ENCODE measurements at regions not wholly inside any gene's neighbourhood (a gene's known extent, or its start where the extent isn't known, plus 50 kb on each side); places are given as distances from the start of the nearest gene placed in this dataset.

DNA sequence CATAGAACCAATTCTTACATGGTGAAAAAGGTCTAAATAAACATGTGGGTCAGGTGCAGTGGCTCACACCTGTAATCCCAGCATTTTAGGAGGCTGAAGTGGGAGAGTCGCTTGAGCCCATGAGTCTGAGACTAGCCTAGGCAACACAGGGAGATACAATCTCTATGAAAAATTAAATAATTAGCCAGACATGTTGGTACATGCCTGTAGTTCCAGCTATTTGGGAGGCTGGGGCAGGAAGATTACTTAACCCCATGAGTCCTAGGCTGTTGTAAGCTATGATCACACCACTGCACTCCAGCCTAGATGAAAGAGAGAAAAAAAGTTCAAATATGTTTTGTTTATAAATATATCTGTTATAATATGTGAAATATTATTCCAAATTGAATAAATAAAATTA is 643.6 kb downstream of the IPMK start:
- H3K4me3 ChIP-seq (ENCODE audit: control extremely low read depth in 1 of 5, extremely low read depth in 1 of 5, insufficient read depth in 1 of 5, low read depth in 2 of 5, low read length in 4 of 5) = no peak overlapping the region
- H3K9me3 Mint-ChIP-seq (ENCODE audit: insufficient read depth) = no peaks in the 10 kb centered on the region
- H3K4me3 Mint-ChIP-seq = no peak overlapping the region
- no peaks in the 10 kb centered on the region for H4K20me1 ChIP-seq (ENCODE audit: control insufficient read depth, insufficient read depth, low read length, poor library complexity, severe bottlenecking)
- no peak overlapping the region for H2AFZ ChIP-seq (ENCODE audit: insufficient read depth, low read depth, low read length, poor library complexity, severe bottlenecking)
- TF ChIP-seq, protein P1, sequence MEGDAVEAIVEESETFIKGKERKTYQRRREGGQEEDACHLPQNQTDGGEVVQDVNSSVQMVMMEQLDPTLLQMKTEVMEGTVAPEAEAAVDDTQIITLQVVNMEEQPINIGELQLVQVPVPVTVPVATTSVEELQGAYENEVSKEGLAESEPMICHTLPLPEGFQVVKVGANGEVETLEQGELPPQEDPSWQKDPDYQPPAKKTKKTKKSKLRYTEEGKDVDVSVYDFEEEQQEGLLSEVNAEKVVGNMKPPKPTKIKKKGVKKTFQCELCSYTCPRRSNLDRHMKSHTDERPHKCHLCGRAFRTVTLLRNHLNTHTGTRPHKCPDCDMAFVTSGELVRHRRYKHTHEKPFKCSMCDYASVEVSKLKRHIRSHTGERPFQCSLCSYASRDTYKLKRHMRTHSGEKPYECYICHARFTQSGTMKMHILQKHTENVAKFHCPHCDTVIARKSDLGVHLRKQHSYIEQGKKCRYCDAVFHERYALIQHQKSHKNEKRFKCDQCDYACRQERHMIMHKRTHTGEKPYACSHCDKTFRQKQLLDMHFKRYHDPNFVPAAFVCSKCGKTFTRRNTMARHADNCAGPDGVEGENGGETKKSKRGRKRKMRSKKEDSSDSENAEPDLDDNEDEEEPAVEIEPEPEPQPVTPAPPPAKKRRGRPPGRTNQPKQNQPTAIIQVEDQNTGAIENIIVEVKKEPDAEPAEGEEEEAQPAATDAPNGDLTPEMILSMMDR (IDR thresholded peaks at IDR 0.05) = no peak
- TF ChIP-seq EZH2 (IDR thresholded peaks at IDR 0.05; ENCODE audit: borderline replicate concordance, insufficient read depth, low read depth, low read length, poor library complexity, severe bottlenecking) = no peak
- no peak for ATAC-seq (ENCODE audit: low read depth)
- intact Hi-C loops (cut with micrococcal nuclease) = no loop called here
- no peaks in the 10 kb centered on the region for H3K27me3 ChIP-seq (replicated peaks in 1 of 4; ENCODE audit: control extremely low read depth in 1 of 4, control insufficient read depth in 3 of 4, insufficient read depth in 4 of 4, low read length in 3 of 4)
- no peaks in the 10 kb centered on the region for H3K4me1 Mint-ChIP-seq
- H3K9ac ChIP-seq (ENCODE audit: low read length) = no peak overlapping the region
- POLR2A ChIA-PET = no interaction called here
- H3K27me3 Mint-ChIP-seq = no peaks in the 10 kb centered on the region
- DNase-seq = no peak
- H3K9me3 ChIP-seq (ENCODE audit: control extremely low read depth in 1 of 3, control insufficient read depth in 2 of 3, insufficient read depth in 1 of 3, low read length in 2 of 3) = no peaks in the 10 kb centered on the region
- no peak overlapping the region for H3K27ac ChIP-seq (ENCODE audit: low read length in 2 of 2)
- CTCF ChIA-PET = no interaction called here
- H3K79me2 ChIP-seq (ENCODE audit: control insufficient read depth, insufficient read depth, low read length) = no peaks in the 10 kb centered on the region
- H3K36me3 ChIP-seq (replicated peaks in 1 of 2; ENCODE audit: control extremely low read depth in 1 of 2, control insufficient read depth in 1 of 2, extremely low read depth in 1 of 2, insufficient read depth in 2 of 2, low read length in 1 of 2) = no peaks in the 10 kb centered on the region
- no peak overlapping the region for H3K27ac Mint-ChIP-seq
- H3K4me1 ChIP-seq (ENCODE audit: control insufficient read depth in 2 of 2, insufficient read depth in 2 of 2, low read length in 2 of 2) = no peaks in the 10 kb centered on the region
- WGBS (ENCODE audit: insufficient coverage) = no CpG with 5 or more reads among the region's 1 CpG
- no peak overlapping the region for H3K4me2 ChIP-seq (replicated peaks; ENCODE audit: low read depth, low read length, poor library complexity, severe bottlenecking)

DNA sequence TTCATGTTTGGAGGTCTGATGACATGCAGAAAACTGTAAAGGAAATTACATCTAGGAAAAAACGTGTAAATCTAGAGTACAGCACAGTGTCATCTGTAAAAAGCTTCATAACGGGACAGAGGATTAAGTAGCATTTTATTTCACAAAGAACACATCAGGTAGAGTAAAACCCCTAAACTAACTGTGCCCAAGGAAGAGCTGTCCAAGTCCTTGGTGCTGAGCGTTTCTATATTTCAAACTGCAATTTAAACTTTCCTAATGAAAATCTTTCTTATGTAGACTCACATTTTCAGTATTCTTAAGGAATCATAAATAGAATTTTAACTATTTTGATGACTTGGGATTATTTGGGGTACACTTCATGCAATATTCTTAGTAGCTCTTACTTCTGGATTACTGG is 646.2 kb downstream of the IPMK start:
- H3K4me3 Mint-ChIP-seq = no peak overlapping the region
- no CpG with 5 or more reads among the region's 3 CpGs for WGBS (ENCODE audit: insufficient coverage)
- Histone ChIP-seq H3K9ac (ENCODE audit: low read length) (no peak overlapping the region), H3K4me2 (replicated peaks; ENCODE audit: low read depth, low read length, poor library complexity, severe bottlenecking) (no peak overlapping the region), H4K20me1 (ENCODE audit: control insufficient read depth, insufficient read depth, low read length, poor library complexity, severe bottlenecking) (no peaks in the 10 kb centered on the region), H2AFZ (ENCODE audit: insufficient read depth, low read depth, low read length, poor library complexity, severe bottlenecking) (no peak overlapping the region), H3K9me3 (ENCODE audit: control extremely low read depth in 1 of 3, control insufficient read depth in 2 of 3, insufficient read depth in 1 of 3, low read length in 2 of 3) (no peaks in the 10 kb centered on the region), H3K36me3 (replicated peaks in 1 of 2; ENCODE audit: control extremely low read depth in 1 of 2, control insufficient read depth in 1 of 2, extremely low read depth in 1 of 2, insufficient read depth in 2 of 2, low read length in 1 of 2) (no peaks in the 10 kb centered on the region), H3K4me3 (ENCODE audit: control extremely low read depth in 1 of 5, extremely low read depth in 1 of 5, insufficient read depth in 1 of 5, low read depth in 2 of 5, low read length in 4 of 5) (no peak overlapping the region), H3K4me1 (ENCODE audit: control insufficient read depth in 2 of 2, insufficient read depth in 2 of 2, low read length in 2 of 2) (no peaks in the 10 kb centered on the region), H3K79me2 (ENCODE audit: control insufficient read depth, insufficient read depth, low read length) (no peaks in the 10 kb centered on the region), H3K27ac (ENCODE audit: low read length in 2 of 2) (no peak overlapping the region), H3K27me3 (replicated peaks in 1 of 4; ENCODE audit: control extremely low read depth in 1 of 4, control insufficient read depth in 3 of 4, insufficient read depth in 4 of 4, low read length in 3 of 4) (no peaks in the 10 kb centered on the region)
- H3K27me3 Mint-ChIP-seq = no peaks in the 10 kb centered on the region
- ChIA-PET CTCF (no interaction called here), POLR2A (no interaction called here)
- intact Hi-C loops (cut with micrococcal nuclease) = no loop called here
- no peak overlapping the region for H3K27ac Mint-ChIP-seq
- TF ChIP-seq EZH2 (IDR thresholded peaks at IDR 0.05; ENCODE audit: borderline replicate concordance, insufficient read depth, low read depth, low read length, poor library complexity, severe bottlenecking) = no peak
- TF ChIP-seq, protein P1 (IDR thresholded peaks at IDR 0.05) = no peak
- DNase-seq = no peak
- ATAC-seq (ENCODE audit: low read depth) = no peak
- H3K9me3 Mint-ChIP-seq (ENCODE audit: insufficient read depth) = no peaks in the 10 kb centered on the region
- H3K4me1 Mint-ChIP-seq = no peaks in the 10 kb centered on the region
